GM21367 (cell line): ENCODE measurements at regions not wholly inside any gene's neighbourhood (a gene's known extent, or its start where the extent isn't known, plus 50 kb on each side); places are given as distances from the start of the nearest gene placed in this dataset.
A peak's percentile ranks its signal among the peaks of the same experiment; 100 is the strongest.

ENCODE experiments used
- ATAC-seq: cut with Tn5 transposase; IDR thresholded peaks from one replicate; pipeline ENCODE4 v1.9.1; 2021; ENCODE audit not compliant: unreplicated experiment

DNA sequence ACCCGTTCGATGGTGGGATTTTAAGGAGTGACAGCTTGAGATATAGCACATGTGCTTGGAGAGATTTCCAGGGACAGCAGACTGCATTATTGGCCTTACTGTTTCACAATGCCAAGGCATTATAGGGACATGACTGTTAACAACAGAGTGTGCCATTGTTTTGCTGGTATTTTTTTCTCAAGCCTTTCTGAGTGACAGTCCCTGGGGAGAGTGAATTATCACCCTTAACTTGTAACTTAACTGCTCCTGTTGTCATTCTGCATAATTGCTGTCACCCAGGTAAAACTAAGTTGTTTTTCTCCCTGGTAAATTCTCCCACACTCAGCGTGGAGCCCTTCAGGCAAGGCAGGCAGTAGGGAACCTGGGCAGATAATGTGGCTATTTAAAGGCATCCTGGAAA is 989.2 kb upstream of the LCORL start:
- no peak for ATAC-seq

GRCh38 chr4:19009881-19010280 is 988.3 kb upstream of the LCORL start:
- ATAC-seq: no peak

- ATAC-seq: no peak
Observed at GRCh38 chr4:19005211-19005610, 983.7 kb upstream of the LCORL start.

- no peak for ATAC-seq
Observed at GRCh38 chr4:19002170-19002569, 980.6 kb upstream of the LCORL start.

- ATAC-seq: no peak
Observed at GRCh38 chr4:18999595-18999994, 978.0 kb upstream of the LCORL start.

GRCh38 chr4:18981234-18981615 is 959.7 kb upstream of the LCORL start:
- ATAC-seq: no peak

GRCh38 chr4:18980516-18981233 is 959.1 kb upstream of the LCORL start:
- peak; percentile 93 for ATAC-seq

- no peak for ATAC-seq
Observed at GRCh38 chr4:18976884-18977283, 955.3 kb upstream of the LCORL start.

DNA sequence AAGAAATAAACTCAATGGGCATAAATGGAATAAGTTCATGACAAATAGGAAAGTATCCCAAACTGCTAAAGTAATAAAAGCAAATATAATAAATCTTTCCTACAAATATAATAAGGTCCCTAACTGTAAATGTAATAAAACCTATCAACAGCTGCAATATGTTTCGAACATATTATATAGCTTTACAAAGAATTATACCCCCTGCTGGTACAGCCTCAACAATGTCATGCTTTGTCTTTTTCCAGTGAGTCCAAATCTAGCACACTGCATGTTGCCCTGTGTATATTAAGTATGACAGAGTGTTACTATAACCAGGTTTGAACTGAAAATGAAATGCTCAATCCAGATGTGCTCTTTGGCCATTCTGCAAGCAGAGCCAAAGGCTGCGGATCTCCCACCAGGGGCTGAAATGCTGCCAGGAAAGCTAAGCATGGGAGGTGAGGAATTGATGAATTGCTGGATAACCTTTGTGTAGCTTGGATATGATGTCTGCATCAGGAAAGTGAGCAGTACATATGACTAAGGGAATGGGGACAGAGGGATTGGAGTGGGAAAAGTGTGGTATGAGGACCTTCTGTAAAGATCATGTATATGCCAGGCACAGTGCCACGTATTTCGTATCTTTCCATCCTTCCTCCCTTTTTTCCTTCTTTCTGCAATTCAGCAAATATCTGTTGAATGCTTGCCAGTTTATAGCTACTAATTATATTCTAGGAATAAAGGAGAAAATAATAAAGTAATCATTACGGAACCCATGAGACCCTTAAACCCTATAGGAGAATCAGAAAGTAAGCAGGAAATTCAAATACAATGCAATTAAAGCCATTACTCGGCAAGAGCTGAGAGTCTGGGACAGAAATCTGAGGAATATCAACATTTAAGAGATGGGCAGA is 954.6 kb upstream of the LCORL start:
- ATAC-seq: no peak

- no peak for ATAC-seq
Observed at GRCh38 chr4:18973296-18973695, 951.7 kb upstream of the LCORL start.

- ATAC-seq: no peak
Observed at GRCh38 chr4:18961879-18962278, 940.3 kb upstream of the LCORL start.

GRCh38 chr4:18961266-18961665 is 939.7 kb upstream of the LCORL start:
- no peak for ATAC-seq

DNA sequence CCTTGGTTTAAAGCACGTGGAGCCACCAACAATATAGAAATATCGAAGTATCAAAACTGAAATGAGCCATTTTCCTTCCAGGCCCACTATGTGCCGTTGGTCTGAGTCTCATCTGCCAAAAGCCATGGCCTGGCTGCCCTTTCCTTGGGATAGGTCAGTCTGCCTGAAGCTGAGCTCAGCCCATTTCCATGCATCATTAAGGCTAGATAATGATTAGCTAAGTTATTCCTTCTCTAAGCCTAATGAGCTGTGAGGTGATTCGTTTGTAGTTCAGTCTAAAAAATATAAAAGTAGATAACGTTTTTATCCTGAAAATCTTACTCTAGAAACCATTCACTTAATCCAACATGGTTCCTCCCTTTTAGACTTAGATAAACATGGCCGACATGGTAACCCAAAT is 936.2 kb upstream of the LCORL start:
- no peak for ATAC-seq

DNA sequence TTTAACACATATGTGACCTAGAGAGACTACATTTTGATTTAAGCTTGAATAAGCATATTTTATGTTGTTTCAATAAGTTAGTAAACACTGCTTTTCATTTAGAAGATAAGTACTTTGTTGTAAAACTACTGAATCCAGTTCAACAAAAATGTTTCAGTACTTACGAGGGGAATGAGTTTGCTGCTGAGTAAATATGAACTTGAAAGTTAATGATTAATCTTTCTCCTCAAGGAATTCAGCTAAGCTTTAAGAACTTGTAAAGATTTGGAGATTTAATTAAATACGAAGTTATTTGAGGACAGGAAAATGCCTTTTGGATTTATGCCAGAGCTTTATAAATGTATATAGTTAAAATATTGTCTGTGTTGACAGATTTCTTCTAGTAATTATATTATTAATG is 933.0 kb upstream of the LCORL start:
- no peak for ATAC-seq

- no peak for ATAC-seq
Observed at GRCh38 chr4:18953613-18954012, 932.1 kb upstream of the LCORL start.

DNA sequence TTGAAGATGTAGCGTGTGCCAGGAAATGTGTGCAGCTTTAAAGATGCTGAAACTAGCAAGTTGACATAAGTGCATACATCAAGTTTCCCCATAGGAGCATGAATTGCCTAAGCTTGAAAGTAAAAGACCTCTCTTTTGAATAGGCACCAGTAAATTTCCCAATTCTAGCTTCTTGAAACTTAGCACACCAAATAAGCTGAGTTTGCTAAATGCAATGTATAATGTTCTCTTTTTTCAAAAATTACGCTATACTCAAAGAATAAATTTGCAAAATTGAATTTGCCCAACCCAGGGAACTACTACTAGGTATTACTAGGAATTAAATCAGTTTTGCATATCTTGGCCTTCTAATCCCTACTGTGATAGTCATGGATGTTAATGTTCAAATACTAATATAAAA is 923.9 kb upstream of the LCORL start:
- ATAC-seq: no peak

- ATAC-seq: no peak
Observed at GRCh38 chr4:18942874-18943273, 921.3 kb upstream of the LCORL start.

DNA sequence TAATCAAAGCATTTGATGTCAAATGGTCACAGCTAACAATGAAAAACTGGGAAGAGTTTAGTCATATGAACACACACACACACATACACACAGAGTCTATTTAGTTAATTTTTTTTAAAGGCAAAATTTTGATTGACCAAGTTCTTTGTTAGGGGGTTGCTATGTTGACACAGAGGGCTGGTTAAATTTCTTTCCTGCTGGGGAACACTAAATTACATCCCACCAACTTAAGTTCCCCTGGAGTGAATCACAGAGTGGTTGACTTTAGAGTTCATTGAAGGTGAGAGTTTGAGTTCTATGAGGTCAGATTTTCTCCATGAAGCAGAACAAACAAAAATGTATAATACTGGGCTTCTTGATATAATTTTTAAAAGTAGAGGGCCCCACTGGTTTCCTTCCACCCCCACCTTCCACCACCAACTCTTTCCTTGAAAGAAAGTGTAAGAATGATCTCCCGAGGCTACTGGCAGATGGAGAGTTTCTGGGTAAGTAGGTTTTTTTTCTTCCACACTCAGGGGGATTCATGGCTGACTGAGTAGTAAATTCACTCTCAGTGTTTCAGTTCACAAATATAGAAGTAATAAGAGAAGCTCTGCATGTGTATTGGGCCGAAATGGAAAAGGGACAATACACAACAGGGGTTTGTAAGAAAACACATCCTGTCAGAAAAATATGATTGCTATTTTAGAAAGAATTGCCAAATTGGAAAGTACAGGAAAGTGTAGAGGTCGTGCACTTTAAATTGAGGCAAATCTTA is 917.0 kb upstream of the LCORL start:
- no peak for ATAC-seq

- ATAC-seq: no peak
Observed at GRCh38 chr4:18937746-18938145, 916.2 kb upstream of the LCORL start.

DNA sequence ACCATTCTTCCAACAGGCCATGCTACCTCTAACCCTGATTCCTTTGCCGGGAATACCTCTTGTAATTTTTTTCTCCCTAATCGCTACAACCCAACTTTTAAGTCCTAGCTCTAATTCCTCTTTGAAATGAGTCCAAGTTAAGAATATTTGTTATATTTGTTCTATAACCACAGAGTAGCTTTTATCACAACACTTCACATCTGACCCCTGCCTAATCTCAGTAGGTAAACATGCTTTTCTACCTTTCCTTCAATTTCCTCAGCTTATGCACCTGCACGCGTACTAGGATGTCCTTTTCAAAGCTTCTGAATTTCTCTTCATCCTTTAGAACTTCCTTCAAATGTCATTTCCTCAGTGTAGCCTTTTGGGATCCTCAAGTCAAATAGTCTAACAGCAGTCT is 915.5 kb upstream of the LCORL start:
- no peak for ATAC-seq

- no peak for ATAC-seq
Observed at GRCh38 chr4:18935659-18936345, 914.2 kb upstream of the LCORL start.
